ENCODE measurements at regions not wholly inside any gene's neighbourhood (a gene's known extent, or its start where the extent isn't known, plus 50 kb on each side); places are given as distances from the start of the nearest gene placed in this dataset.
"Not testable (repeated sequence)": the region's sequence is repeated elsewhere in the genome, so short reads cannot be mapped to it uniquely, and the experiment has no call there.

DNA sequence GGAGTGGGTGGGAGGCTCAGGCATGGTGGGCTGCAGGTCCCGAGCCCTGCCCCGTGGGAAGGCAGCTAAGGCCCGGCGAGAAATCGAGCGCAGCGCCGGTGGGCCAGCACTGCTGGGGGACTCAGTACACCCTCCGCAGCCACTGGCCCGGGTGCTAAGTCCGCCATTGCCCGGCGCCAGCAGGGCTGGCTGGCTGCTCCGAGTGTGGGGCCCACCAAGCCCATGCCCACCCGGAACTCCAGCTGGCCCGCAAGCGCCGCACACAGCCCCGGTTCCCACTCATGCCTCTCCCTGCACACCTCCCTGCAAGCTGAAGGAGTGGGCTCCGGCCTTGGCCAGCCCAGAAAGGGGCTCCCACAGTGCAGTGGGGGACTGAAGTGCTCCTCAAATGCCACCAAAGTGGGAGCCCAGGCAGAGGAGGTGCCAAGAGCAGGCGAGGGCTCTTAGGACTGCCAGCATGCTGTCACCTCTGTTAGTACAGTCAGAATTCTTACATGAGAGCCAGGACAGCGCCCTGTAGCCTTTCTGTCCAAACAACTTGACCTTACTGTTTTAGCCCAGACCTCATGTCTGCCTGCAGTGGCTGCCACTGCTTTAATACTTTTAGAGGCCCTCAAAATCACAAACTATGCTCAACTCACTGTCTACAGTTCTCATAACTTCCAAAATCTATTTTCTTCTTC is 1117.9 kb downstream of the STIM2 start:
- in situ Hi-C loops (cut with HindIII; ENCODE audit: low pct_unique_long_range_greater_than_20kb, low sequenced_read_pairs), result not testable (repeated sequence)

GRCh38 chr4:27985522-27985921 is 1124.9 kb downstream of the STIM2 start:
- no peak for DNase-seq (ENCODE audit: low read depth)
- in situ Hi-C loops (cut with HindIII; ENCODE audit: low pct_unique_long_range_greater_than_20kb, low sequenced_read_pairs), result no loop called here

More for the DNA sequence above, 1117.9 kb downstream of the STIM2 start:
- not testable (repeated sequence) for DNase-seq (ENCODE audit: low read depth)

DNA sequence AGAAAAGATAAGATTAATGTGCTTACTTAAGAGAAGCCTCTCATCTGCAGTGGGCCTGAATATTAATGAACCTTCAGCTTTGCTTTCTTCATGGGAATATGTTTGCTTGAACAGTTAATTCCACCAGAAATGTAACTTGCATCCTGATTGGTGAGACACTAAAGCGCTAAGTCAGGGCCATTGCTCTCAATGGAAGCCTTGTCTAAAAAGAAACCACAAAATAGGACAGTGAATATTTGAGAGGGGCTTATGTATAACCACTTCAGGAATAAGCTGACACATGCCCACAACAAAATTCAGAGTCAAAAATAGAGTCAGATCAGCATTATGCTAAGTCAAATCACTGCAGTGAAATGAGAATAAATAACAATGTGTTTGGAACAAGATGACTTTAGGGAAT is 1125.8 kb downstream of the STIM2 start:
- in situ Hi-C loops (cut with HindIII; ENCODE audit: low pct_unique_long_range_greater_than_20kb, low sequenced_read_pairs), result no loop called here
- no peak for DNase-seq (ENCODE audit: low read depth)

DNA sequence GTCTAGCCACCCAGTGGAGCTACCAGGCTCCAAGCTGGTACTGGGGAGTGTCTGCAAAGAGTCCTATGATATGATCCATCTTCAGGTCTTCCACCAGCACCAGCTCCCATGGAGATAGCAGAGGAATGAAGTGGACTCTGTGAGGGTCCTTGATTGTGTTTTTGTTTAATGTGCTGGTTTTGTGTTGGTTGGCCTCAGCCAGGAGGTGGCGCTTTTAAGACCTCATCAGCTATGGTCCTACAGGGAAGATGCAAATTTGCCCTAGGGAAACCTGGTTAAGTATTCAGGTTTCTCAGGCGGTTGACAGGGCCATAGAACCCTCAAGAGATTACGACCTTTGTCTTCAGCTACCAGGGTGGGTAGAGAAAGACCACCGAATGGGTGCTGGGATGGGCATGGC is 1141.1 kb downstream of the STIM2 start:
- in situ Hi-C loops (cut with HindIII; ENCODE audit: low pct_unique_long_range_greater_than_20kb, low sequenced_read_pairs), result no loop called here
- DNase-seq (ENCODE audit: low read depth), result no peak

DNA sequence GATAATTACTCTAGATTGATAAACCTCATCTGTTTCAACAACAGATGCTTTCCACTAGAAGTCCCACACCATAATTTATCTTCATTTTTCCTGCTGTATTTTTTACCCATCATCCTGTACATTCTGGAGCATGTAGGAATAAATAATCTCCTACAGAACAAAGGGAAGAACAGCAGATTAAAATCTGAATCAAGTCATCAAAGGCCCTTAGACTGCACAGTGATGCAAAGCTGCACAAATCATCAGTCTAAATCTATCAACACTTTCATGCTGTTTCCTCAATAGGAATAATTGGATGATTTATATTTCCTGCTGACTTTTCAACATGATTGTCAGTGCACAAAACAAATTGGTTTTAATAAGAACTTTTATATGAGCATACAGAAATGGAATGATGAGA is 1143.9 kb downstream of the STIM2 start:
- DNase-seq (ENCODE audit: low read depth), result no peak
- in situ Hi-C loops (cut with HindIII; ENCODE audit: low pct_unique_long_range_greater_than_20kb, low sequenced_read_pairs), result no loop called here

DNA sequence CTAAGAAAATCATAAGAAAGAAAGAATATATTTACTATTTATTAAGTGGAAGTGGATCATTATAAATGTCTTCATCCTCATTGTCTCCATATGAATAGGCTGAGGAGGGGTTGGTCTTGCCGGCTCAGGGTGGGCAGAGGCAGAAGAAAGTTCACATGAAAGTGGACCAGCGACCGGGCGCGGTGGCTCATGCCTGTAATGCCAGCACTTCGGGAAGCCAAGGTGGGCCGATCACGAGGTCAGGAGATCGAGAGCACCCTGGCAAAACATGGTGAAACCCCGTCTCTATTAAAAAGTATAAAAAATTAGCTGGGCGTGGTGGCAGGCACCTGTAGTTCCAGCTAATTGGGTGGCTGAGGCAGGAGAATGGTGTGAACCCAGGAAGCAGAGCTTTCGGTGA is 1145.4 kb downstream of the STIM2 start:
- in situ Hi-C loops (cut with HindIII; ENCODE audit: low pct_unique_long_range_greater_than_20kb, low sequenced_read_pairs), result no loop called here
- DNase-seq (ENCODE audit: low read depth), result no peak

GRCh38 chr4:28007693-28008092 is 1147.1 kb downstream of the STIM2 start:
- in situ Hi-C loops (cut with HindIII; ENCODE audit: low pct_unique_long_range_greater_than_20kb, low sequenced_read_pairs), result no loop called here
- no peak for DNase-seq (ENCODE audit: low read depth)

DNA sequence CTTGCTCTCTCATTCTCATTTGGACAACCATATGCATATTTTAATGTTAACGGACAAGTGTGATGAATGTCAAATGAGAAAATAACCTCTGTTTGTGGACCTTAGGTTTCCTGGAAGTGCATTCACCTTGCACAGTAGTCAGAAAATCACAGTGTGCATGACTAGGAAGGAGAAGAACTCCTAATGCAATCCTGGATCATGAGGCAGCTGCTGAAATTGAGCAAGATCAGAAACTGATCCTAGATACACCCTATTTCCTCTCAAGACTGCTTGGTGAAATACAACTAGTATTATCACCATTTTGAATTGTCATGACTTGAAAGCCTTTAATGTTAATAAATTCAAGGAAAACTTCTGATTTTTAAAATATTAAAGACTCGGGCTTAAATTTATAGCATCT is 1148.9 kb downstream of the STIM2 start:
- in situ Hi-C loops (cut with HindIII; ENCODE audit: low pct_unique_long_range_greater_than_20kb, low sequenced_read_pairs), result no loop called here
- DNase-seq (ENCODE audit: low read depth), result no peak

- DNase-seq (ENCODE audit: low read depth), result no peak
- in situ Hi-C loops (cut with HindIII; ENCODE audit: low pct_unique_long_range_greater_than_20kb, low sequenced_read_pairs), result no loop called here
These were observed 1150.1 kb downstream of the STIM2 start for GRCh38 chr4:28010577-28011240.

- no peak for DNase-seq (ENCODE audit: low read depth)
- in situ Hi-C loops (cut with HindIII; ENCODE audit: low pct_unique_long_range_greater_than_20kb, low sequenced_read_pairs), result no loop called here
These were observed 1153.8 kb downstream of the STIM2 start for GRCh38 chr4:28014469-28014868.

- DNase-seq (ENCODE audit: low read depth), result no peak
- in situ Hi-C loops (cut with HindIII; ENCODE audit: low pct_unique_long_range_greater_than_20kb, low sequenced_read_pairs), result no loop called here
These were observed 1155.4 kb downstream of the STIM2 start for GRCh38 chr4:28015996-28016395.

DNA sequence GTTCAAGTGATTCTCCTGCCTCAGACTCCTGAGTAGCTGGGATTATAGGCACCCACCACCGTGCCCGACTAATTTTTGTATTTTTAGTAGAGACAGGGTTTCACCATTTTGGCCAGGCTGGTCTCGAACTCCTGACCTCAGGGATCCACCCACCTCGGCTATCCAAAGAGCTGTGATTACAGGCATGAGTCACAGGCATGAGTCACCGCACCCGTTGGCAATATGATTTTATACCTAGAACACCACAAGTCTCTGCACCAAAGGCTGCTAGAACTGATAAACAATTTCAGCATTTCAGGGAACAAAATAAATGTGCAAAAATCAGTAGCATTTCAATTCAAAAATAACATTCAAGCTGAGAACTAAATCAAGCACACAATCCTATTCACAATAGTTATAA is 1177.6 kb downstream of the STIM2 start:
- in situ Hi-C loops (cut with HindIII; ENCODE audit: low pct_unique_long_range_greater_than_20kb, low sequenced_read_pairs); DNase-seq (ENCODE audit: low read depth): not testable (repeated sequence)

- in situ Hi-C loops (cut with HindIII; ENCODE audit: low pct_unique_long_range_greater_than_20kb, low sequenced_read_pairs), result no loop called here
These were observed 1201.9 kb downstream of the STIM2 start for GRCh38 chr4:28062562-28062961.

DNA sequence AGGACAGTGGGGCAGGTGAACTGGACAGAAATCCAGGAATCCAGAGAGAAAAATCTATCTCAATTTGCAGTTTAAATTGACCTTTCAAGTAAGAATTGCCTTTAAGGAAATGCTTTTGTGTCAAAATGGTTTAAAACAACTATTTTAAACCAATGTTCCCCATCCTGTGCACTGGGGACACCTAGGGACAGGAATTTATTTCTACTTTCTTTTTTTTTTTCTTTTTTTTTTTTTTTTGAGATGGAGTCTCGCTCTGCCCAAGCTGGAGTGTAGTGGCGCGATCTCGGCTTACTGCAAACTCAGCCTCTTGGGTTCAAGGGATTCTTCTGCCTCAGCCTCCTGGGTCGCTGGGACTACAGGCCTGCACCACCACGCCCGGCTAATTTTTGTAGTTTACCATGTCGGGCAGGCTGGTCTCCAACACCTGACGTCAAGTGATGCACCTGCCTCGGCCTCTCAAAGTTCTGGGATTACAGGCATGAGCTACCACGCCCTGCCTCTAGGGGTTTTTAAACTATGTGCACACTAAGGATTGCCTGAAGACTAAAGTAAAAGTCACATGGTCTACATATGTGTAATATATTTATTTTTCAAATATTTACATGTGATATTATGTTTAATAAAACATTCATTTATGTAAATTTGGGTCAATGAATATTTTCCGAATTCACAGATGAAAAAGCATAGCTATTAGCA is 1213.4 kb downstream of the STIM2 start:
- in situ Hi-C loops (cut with HindIII; ENCODE audit: low pct_unique_long_range_greater_than_20kb, low sequenced_read_pairs), result no loop called here
- DNase-seq (ENCODE audit: low read depth), result peak; percentile 15

More at GRCh38 chr4:28062562-28062961, 1201.9 kb downstream of the STIM2 start:
- DNase-seq (ENCODE audit: low read depth), result no peak

- no peak for DNase-seq (ENCODE audit: low read depth)
- in situ Hi-C loops (cut with HindIII; ENCODE audit: low pct_unique_long_range_greater_than_20kb, low sequenced_read_pairs), result no loop called here
These were observed 1214.8 kb downstream of the STIM2 start for GRCh38 chr4:28075401-28075956.

DNA sequence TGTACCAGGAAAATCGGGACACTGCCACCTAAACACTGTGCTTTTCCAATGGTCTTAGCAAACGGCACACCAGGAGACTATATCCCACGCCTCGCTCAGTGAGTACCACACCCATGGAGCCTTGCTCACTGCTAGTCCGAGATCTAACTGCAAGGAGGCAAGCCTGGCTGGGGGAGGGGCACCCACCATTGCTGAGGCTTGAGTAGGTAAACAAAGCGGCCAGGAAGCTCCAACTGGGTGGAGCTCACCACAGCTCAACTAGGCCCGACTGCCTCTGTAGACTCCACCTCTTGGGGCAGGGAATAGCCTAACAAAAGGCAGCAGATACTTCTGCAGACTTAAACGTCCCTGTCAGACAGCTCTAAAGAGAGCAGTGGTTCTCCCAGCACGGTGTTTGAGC is 1216.6 kb downstream of the STIM2 start:
- in situ Hi-C loops (cut with HindIII; ENCODE audit: low pct_unique_long_range_greater_than_20kb, low sequenced_read_pairs); DNase-seq (ENCODE audit: low read depth): not testable (repeated sequence)

- DNase-seq (ENCODE audit: low read depth), result no peak
- in situ Hi-C loops (cut with HindIII; ENCODE audit: low pct_unique_long_range_greater_than_20kb, low sequenced_read_pairs), result no loop called here
These were observed 1222.2 kb downstream of the STIM2 start for GRCh38 chr4:28082686-28083390.

DNA sequence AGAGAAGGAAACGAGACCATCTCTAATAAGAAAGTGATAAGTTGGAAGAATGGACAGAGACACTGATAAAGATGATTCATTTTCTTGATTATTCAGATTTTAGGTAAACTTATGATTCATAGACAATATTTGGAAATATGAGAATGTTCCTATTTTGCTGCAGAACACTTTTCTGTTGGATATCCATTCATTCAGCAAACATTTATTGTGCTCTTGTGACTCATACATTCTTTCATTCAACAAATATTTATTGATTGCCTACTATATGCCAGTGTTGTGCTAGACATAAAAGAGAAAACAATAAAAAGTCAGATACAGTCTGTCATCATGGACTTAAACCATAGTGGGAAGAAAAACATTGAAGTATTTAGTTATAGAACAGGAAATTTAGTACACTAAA is 1232.0 kb downstream of the STIM2 start:
- DNase-seq (ENCODE audit: low read depth), result no peak
- in situ Hi-C loops (cut with HindIII; ENCODE audit: low pct_unique_long_range_greater_than_20kb, low sequenced_read_pairs), result no loop called here

- in situ Hi-C loops (cut with HindIII; ENCODE audit: low pct_unique_long_range_greater_than_20kb, low sequenced_read_pairs), result no loop called here
- DNase-seq (ENCODE audit: low read depth), result no peak
These were observed 1232.4 kb downstream of the STIM2 start for GRCh38 chr4:28093071-28093470.
